ENCODE measurements at regions not wholly inside any gene's neighbourhood (a gene's known extent, or its start where the extent isn't known, plus 50 kb on each side); places are given as distances from the start of the nearest gene placed in this dataset.
"Not testable (repeated sequence)": the region's sequence is repeated elsewhere in the genome, so short reads cannot be mapped to it uniquely, and the experiment has no call there.

DNA sequence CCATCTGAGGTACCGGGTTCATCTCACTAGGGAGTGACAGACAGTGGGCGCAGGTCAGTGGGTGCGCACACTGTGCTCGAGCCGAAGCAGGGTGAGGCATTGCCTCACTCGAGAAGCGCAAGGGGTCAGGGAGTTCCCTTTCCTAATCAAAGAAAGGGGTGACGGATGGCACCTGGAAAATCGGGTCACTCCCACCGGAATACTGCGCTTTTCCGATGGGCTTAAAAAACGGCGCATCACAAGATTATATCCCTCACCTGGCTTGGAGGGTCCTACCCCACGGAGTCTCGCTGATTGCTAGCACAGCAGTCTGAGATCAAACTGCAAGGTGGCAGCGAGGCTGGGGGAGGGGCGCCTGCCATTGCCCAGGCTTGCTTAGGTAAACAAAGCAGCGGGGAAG, 91.0 kb upstream of the SATB1 start:
- TF ChIP-seq, protein P1, sequence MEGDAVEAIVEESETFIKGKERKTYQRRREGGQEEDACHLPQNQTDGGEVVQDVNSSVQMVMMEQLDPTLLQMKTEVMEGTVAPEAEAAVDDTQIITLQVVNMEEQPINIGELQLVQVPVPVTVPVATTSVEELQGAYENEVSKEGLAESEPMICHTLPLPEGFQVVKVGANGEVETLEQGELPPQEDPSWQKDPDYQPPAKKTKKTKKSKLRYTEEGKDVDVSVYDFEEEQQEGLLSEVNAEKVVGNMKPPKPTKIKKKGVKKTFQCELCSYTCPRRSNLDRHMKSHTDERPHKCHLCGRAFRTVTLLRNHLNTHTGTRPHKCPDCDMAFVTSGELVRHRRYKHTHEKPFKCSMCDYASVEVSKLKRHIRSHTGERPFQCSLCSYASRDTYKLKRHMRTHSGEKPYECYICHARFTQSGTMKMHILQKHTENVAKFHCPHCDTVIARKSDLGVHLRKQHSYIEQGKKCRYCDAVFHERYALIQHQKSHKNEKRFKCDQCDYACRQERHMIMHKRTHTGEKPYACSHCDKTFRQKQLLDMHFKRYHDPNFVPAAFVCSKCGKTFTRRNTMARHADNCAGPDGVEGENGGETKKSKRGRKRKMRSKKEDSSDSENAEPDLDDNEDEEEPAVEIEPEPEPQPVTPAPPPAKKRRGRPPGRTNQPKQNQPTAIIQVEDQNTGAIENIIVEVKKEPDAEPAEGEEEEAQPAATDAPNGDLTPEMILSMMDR (conservative IDR thresholded peaks at IDR 0.05; ENCODE audit: low read depth, low read length), result not testable (repeated sequence)
- not testable (repeated sequence) for TF ChIP-seq EZH2 (IDR thresholded peaks at IDR 0.05; ENCODE audit: borderline replicate concordance, low read depth, low read length, poor library complexity, severe bottlenecking)
